ENCODE measurements at regions not wholly inside any gene's neighbourhood (a gene's known extent, or its start where the extent isn't known, plus 50 kb on each side); places are given as distances from the start of the nearest gene placed in this dataset.
"Not testable (repeated sequence)": the region's sequence is repeated elsewhere in the genome, so short reads cannot be mapped to it uniquely, and the experiment has no call there.

DNA sequence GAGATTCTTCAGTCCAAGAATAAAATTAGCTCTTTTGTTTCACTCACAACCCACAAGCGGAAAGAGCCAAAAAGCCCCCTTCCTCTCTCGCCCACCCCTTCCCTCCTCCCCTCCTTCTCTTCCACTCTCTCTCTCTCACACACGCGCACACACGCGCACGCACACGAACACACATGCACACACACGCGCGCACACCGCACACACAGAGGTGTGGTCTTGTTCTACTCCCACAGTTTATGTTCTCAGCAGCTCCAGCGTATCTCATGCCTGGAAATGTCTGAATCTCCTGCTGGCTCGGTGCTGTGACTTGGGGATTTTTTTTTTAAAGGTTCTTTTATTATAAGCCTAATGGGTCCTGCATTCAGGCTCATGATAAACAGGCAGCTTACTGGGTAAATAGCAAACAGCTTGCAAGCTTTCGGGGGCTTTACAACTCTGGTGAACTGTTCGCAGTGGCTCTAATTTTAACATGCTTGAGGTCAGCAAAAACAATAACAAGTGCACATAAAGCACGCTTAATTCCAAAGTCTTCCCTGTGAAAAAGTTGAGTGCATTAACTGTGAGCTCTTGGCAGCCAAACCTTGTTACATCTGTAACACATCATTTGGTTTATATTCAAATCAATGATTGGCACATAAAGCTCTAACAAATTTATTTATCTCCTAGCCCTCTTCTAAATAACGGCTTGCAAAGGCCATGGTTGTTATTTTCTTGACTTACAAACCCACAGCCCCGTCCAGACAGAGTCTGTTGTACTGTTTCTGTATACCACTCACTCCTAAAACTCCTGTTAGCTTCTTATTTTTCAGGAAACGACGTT is 424.1 kb upstream of the MGMT start:
- DNase-seq (ENCODE audit: low spot score), result no peak

DNA sequence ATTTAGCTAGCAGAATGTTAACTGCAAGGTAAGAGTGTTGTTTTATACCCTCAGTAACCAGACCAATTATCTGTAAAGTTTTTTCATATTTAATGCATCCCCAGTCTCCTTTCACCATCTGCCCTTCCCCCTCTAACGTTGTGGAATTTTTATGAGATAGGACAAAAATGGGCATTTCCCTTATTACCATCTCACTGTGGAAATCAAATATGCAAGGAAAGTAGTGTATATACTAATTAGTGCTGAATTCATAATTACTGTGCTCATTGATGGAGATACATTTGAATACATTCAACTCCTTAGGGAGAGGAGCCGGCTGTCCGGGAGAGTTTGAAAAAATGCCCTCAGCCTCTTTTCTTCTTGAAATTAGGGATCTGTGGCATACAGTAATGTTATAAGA is 423.4 kb upstream of the MGMT start:
- DNase-seq (ENCODE audit: low spot score), result no peak

DNA sequence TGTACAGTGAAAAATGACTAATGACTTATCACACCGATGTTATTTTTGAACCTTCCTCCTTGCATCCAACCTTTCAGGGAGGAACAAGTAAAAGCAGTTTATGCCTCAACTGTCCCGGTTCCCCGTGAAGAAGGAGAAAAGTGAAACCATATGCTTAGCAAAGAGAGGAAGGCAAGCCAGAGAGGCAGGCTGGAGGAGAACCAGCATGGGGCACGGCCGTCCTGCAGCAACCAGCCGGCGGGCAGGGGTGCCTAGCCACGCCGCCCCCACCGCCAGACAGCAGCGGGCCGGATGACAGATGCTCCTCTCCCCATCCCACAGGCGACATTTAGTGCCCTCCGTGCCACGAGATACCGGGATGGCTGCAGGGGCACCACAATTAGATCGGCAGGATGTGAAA is 421.4 kb upstream of the MGMT start:
- no peak for DNase-seq (ENCODE audit: low spot score)

DNA sequence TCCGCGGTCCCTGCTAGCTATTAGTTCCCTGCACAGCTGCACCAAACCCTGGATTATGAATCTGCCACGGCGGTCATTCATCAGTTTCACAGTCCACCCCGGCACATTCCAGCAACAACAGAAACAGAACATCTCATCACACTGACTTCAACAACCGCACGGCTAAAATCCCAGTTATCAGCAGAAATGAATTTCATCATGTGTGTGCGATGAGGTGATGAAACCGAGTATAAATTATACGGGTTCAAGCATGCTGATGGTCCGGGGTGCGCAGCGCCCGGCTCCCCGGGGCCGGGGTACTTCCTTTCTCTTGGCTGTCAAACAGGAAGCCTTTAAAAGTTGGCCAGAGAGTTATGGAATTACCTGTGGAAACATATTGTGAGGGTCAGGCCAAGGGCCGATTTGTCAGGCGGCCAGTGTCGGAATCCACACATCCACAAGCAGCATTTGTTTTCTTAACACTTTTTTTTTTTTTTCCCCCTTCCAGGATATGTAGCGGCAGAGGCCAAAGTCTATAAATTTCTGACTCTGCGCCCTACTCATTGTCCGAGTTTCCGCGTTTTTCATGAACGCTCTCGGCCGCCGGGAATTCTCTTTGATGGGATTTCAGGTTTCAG is 420.9 kb upstream of the MGMT start:
- no peak for DNase-seq (ENCODE audit: low spot score)

DNA sequence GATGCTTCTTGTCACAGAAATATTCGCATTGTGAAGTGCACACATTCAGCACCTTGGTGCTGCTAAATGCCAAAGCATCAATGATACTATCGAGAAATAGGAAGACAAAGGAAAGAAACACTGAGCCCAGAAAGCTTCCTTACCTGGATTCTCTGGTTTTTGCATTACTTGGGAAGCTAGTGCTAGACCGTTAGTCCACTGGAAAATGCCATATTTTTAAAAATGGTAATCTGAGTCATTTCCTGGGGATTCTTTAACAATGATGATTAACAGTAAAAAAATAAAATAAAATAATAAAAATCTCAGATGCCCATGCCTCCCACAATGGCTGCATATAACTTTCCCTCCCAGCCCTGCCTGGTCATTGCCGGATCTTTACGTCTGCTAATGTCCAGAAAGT is 420.1 kb upstream of the MGMT start:
- no peak for DNase-seq (ENCODE audit: low spot score)

DNA sequence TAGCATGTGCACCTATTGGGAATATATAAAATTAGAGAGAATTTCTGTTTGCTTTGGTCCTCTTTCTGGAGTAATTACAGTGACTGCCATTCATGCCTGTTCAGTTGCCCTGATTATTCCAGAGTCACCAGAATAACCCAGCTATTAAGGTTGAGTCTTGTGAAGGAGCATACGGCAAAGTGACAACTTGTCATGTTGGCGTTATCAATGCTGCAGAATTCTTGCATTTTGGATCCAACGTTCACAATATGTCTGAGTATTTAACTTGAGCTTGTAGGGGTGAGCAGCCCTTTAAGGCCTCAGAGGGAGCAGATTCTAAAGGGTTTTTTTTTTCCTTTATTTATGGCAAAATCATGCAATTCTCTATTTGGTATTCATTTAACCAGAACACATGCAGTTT is 419.4 kb upstream of the MGMT start:
- DNase-seq (ENCODE audit: low spot score), result no peak

DNA sequence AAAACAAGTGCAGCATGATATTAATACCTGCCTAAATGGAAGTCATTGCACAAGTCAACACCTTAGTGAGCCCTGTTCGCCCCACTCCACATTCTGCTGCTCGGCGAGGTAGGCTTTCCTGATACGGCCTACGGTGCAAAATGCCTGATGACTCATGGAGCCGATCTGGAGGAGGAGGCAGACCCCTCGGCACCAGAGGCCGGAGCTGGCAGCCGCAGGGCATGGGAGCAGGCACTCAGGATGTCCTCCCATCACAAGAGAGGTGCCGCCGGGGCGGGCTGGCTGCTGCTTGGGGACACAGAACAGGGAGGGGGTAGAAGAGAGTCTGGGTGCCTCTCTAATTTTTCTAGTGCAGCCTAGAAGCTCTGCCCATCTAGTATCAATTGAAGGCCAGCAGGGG is 418.5 kb upstream of the MGMT start:
- no peak for DNase-seq (ENCODE audit: low spot score)

DNA sequence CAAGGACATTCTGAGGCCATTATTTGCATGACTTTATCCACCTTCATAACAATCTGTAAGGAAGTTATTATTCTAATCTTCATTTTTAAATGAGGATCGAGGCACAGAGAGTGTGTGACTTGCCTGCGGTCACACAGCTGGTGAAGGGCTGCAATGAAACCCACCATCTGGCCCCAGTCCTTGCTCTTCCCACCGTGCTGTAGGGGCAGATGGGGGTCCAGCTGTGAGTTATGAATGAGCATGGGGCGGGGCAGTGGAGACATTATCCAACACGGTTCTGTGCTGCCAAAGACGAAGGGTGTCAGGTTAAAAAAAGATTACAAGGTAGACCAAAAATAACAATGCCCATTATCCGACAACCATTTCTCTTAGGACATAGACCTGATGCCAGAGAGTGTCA is 417.5 kb upstream of the MGMT start:
- no peak for DNase-seq (ENCODE audit: low spot score)

- DNase-seq (ENCODE audit: low spot score), result no peak
These were observed 411.8 kb upstream of the MGMT start for GRCh38 chr10:129055225-129055624.

DNA sequence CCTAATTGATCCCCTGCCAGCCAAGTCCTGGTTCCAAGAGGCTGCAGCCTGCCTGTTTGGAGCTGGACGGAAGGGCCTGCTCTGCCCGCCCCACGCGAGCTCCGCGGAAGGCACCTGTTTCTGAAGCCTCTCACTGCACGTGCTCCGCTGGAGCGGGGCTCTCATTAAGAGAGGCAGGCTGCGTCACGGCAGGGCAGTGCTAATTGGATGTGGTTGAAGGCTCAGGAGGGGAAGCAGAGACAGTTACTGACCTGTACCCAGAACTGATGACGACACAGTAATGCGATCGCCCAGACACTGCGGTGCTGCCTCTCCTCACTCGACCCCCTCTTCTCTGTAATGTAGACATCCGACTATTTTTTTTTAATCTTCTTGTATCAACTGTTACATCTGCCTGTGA is 411.1 kb upstream of the MGMT start:
- no peak for DNase-seq (ENCODE audit: low spot score)

GRCh38 chr10:129056734-129057689 is 410.0 kb upstream of the MGMT start:
- no peak for DNase-seq (ENCODE audit: low spot score)

GRCh38 chr10:129057856-129058663 is 409.0 kb upstream of the MGMT start:
- DNase-seq (ENCODE audit: low spot score), result no peak

DNA sequence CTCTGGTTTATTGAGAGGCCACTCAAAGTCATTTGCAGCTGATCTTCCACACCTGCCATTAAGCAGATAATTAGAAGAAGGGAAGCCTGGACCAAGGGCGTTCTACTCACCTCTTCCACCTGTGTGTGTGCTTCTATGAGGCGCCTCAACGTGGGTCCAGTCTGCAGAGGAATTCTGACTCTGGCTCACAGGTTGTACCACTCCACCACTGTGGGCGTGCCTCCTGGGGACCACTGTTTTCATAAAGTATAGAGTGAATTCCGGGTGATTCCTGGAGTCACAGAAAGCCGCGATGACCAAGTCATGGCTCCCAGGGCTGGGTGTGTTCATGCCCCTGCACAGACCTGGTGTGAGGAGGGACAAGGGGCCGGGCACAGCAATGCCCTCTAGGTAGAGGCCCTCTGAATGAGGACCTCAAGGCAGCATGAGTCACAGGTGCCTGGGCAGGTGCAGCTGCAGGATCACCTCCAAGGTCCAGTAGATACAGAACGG is 408.3 kb upstream of the MGMT start:
- DNase-seq (ENCODE audit: low spot score), result no peak

GRCh38 chr10:129059977-129060376 is 407.1 kb upstream of the MGMT start:
- no peak for DNase-seq (ENCODE audit: low spot score)

GRCh38 chr10:129063212-129063611 is 403.8 kb upstream of the MGMT start:
- DNase-seq (ENCODE audit: low spot score), result no peak

GRCh38 chr10:129063877-129064276 is 403.2 kb upstream of the MGMT start:
- no peak for DNase-seq (ENCODE audit: low spot score)

- not testable (repeated sequence) for DNase-seq (ENCODE audit: low spot score)
These were observed 400.5 kb upstream of the MGMT start for GRCh38 chr10:129066529-129066928.

DNA sequence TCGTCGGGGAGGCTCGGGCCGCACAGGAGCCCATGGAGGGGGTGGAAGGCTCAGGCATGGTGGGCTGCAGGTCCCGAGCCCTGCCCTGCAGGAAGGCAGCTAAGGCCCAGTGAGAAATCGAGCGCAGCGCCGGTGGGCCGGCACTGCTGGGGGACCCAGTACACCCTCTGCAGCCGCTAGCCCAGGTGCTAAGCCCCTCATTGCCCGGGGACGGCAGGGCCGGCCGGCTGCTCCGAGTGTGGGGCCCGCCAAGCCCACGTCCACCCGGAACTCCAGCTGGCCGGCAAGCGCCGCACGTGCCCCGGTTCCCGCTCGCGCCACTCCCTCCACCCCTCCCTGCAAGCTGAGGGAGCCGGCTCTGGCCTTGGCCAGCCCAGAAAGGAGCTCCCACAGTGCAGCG is 395.6 kb upstream of the MGMT start:
- not testable (repeated sequence) for DNase-seq (ENCODE audit: low spot score)

GRCh38 chr10:129074939-129075338 is 392.1 kb upstream of the MGMT start:
- DNase-seq (ENCODE audit: low spot score), result no peak

DNA sequence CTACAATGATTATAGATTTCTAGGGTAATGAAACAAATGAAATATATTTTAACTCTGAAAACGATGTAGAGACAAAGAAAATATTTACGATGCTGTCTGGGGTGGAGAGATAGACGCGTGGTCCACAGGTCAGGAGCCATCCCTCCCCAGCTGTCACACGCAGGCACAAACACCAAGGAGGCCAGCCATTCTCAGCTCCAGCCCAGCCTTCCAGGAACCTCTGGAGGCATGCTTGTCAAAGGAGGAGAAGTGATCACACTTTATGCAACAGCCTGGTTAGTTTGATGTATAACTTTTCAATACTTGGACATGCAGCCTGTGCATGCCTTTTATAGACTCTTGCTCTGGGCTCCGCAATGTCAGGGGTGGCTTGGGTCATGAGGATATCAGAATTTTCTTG is 391.5 kb upstream of the MGMT start:
- DNase-seq (ENCODE audit: low spot score), result no peak

GRCh38 chr10:129075927-129076326 is 391.1 kb upstream of the MGMT start:
- DNase-seq (ENCODE audit: low spot score), result no peak

- no peak for DNase-seq (ENCODE audit: low spot score)
These were observed 388.7 kb upstream of the MGMT start for GRCh38 chr10:129078346-129078745.
